ENCODE measurements at regions not wholly inside any gene's neighbourhood (a gene's known extent, or its start where the extent isn't known, plus 50 kb on each side); places are given as distances from the start of the nearest gene placed in this dataset.

DNA sequence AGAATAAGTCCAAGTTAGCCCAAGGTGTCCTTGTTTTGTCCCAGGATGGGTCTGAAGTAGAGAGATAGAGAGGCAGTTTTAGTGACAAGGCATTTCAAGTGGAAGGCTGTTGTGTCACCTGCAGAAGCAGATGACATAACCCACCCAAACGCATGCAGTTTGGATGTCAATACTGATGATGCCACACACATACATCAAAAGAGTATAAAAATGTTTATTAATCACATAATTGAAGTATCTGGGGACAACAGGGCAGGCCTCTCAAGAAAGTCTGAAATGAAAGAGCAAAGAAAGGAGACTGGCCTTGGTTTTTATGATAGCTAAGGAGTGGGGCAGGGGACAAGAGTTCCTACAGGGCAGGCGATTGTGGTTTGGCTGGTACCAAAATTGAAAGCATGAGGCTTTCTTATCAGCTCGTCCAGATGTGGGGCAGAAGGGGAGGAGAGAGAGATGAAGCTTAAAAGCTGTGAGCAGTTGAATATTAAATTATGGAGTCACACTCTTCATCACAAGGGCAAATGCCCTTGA, 78.4 kb upstream of the TSPAN8 start:
- DNase-seq (ENCODE audit: low spot score), result no peak

DNA sequence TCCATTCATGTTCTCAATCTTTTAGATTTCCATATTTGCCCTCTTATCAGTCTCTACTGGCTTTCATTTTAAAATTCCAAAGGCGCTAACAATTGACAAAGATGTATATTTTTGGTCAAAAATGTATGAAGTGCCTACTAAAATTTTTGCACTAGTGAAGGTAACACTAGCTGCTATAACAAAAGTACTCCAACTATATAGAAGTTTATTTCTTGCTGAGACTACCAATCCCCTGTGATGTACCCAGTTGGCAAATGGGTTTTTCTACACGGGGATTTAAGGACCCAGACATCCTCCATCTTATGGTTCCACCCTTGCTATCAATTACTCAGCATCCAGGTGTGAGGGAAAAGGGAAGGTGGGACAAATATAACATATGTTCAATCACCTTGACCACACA, 75.3 kb upstream of the TSPAN8 start:
- no peak for DNase-seq (ENCODE audit: low spot score)

DNA sequence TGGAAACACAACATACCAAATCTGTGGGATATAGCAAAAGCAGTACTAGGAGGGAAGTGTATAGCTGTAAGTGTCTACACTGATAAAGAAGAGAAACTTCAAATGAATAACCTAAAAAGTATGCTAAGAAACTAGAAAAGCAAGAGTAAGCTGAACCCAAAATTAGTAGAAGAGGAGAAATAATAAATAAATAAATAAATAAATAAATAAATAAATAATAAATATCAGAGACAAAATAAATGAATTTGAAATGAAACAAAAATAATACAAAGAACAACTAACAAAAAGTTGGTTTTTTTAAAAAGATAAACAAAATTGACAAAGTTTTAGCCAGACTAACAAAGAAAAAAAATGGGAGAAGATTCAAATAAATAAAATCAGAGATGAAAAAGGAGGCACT, 72.7 kb upstream of the TSPAN8 start:
- no peak for DNase-seq (ENCODE audit: low spot score)

DNA sequence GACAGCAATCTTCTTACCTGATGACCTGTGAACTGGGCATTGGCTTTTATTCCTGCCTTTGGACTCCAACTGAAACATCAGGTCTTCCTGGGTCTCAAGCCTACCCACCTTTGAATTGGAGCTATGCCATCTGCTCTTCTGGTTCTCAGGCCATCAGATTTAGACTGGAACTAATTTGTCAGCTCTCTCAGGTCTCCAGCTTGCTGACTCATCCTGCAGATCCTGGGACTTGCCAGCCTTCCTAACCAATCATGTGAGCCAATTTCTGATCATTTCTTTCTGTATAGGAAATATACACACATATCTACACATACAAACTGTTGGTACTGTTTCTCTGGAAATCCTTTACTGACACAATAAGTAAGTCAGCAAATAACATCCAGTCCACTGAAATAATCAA, 65.3 kb upstream of the TSPAN8 start:
- DNase-seq (ENCODE audit: low spot score), result no peak

DNA sequence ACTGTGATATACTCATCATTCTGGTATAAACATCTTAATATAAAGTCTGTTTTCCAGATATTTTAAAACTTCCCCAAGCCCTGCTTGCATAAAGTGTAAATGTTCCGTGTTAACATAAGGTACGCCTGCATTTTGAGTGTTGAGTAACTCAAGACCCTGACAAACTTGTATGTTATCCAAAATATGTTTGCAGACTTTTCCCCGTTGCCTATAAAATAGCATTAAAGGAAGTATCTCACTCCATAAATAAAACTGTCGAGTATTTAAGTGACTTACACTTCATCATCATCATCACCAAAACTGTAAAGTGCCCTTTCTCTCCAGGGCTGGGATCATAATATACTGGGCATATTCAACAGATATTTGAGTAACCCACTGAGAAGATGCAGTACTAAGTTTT, 64.6 kb upstream of the TSPAN8 start:
- no peak for DNase-seq (ENCODE audit: low spot score)

- DNase-seq (ENCODE audit: low spot score), result no peak
Measured at GRCh38 chr12:71220260-71220659, 62.5 kb upstream of the TSPAN8 start.

DNA sequence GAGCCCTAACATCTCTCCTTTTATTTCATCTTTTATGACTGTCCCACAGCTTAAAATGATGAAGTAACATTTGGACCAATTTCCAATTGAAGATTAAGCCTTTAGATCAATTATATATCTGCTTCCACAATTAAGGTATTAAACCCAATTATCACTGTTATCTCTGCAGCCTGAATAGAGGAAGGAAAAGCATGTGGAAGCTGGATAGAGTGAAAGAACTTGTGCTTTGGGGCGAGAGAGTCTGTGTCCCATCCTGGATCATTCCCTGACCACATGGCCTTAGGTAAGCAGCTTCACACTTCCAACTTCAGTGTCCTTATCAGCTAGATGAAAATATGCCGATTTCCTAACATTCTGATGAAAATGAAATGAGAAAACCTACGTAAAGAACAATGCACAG, 61.4 kb upstream of the TSPAN8 start:
- no peak for DNase-seq (ENCODE audit: low spot score)

- no peak for DNase-seq (ENCODE audit: low spot score)
Measured at GRCh38 chr12:71218616-71219015, 60.8 kb upstream of the TSPAN8 start.

- peak; percentile 34 for DNase-seq (ENCODE audit: low spot score)
Measured at GRCh38 chr12:71216725-71217579, 59.2 kb upstream of the TSPAN8 start.

DNA sequence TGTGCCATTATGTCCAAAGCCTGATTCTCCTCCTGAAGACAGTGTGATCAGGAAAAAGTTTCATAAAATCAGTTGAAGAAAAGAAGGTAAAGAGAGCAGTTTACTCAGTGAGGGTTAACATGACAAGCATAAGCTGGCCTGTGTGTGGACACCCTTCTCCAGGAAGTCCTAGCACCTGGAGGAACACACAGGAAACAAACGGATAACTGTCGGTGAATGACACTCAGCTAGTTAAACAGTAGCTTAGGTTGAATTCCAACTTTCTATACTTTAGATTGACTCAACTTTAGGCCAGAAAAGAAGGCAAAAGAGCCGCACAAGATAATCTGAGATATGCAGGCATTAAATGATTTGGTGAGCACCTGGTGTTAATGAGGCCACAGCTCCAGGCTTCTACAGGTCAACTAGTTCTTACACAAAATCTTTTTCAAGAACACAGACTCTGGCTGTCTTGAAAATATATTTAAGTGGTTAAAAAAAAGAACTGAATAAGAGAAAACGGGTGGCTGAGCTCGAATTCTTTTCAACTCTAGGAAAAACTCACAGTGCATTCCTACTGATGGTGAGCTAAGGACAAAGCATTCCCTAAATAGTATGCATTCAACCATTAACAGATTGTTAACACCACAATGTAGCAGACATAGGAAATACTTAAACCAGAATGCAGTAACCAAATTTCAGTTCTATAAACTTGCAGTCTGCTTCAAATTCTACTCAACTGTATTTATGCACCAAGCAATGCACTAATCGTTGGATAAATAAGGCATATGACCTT, 56.9 kb upstream of the TSPAN8 start:
- no peak for DNase-seq (ENCODE audit: low spot score)

DNA sequence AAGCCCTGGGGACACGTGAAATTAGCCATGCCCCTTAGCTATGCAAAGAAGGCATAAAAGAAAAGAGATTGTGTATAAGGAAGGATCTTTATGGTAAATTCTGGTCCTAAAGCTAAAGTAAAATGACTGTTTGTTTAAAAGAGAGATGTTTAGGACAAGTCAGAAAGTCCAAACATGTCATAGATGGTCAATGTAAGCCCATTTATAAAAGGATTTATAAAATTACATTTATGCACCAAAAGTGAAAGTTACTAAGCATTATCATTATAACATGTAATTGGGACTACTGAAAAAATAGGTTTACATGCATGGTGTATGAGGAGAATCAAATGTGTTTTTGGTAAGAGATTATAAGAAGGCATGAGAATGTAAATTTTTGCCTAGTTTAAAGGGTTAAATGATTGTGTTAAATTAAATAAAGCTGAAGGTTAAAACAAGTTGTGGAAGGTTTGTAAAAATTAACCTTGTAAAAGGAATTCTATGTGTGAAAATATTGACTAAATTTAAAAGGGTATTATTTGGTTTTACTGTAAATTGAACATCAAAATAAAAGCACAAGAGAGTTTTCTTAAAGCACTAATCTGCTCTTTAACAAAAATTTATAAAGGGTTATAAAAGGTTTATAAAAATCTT, 50.4 kb upstream of the TSPAN8 start:
- no peak for DNase-seq (ENCODE audit: low spot score)

Data from COLO829 (cell line).